ENCODE measurements at regions not wholly inside any gene's neighbourhood (a gene's known extent, or its start where the extent isn't known, plus 50 kb on each side); places are given as distances from the start of the nearest gene placed in this dataset.

GRCh38 chr4:54542540-54543041 is 115.2 kb upstream of the KIT start:
- peaks cover 0 to 2% of the 10 kb centered on the region in 2 donors for H3K4me1 ChIP-seq (replicated peaks in 1 of 2)
- no peak overlapping the region for H3K4me3 ChIP-seq
- no peak overlapping the region for H3K27ac ChIP-seq
- in situ Hi-C loops (cut with MboI; ENCODE audit: low pct_unique_long_range_greater_than_20kb in 2 of 9, low sequenced_read_pairs in 9 of 9, unreplicated experiment in 9 of 9): no loop called here
- ATAC-seq (replicated peaks in 6 of 8): no peak
- WGBS, 10 experiments: 40 to 96% (median 74%) methylated on average over 1 to 6 of the region's 6 CpGs; no CpG with 5 or more reads in 2 of the 10 experiments

- in situ Hi-C loops (cut with MboI; ENCODE audit: low pct_unique_long_range_greater_than_20kb in 2 of 9, low sequenced_read_pairs in 9 of 9, unreplicated experiment in 9 of 9): no loop called here
- peaks cover 0 to 2% of the 10 kb centered on the region in 2 donors for H3K4me1 ChIP-seq (replicated peaks in 1 of 2)
- ATAC-seq (replicated peaks in 6 of 8): no peak
- 0 to 100% (median 100%) methylated on average over 1 to 3 of the region's 3 CpGs; no CpG with 5 or more reads in 2 of the 10 experiments for WGBS, 10 experiments
- no peak overlapping the region for H3K27ac ChIP-seq
- H3K4me3 ChIP-seq: no peak overlapping the region
These were observed 114.5 kb upstream of the KIT start for GRCh38 chr4:54543088-54543795.

GRCh38 chr4:54545663-54546424 is 111.9 kb upstream of the KIT start:
- no peak for ATAC-seq (replicated peaks in 6 of 8)
- H3K4me1 ChIP-seq (replicated peaks in 1 of 2): no peaks in the 10 kb centered on the region
- 61 to 100% (median 80%) methylated on average over 1 to 4 of the region's 4 CpGs; no CpG with 5 or more reads in 3 of the 10 experiments for WGBS, 10 experiments
- H3K4me3 ChIP-seq: no peak overlapping the region
- in situ Hi-C loops (cut with MboI; ENCODE audit: low pct_unique_long_range_greater_than_20kb in 2 of 9, low sequenced_read_pairs in 9 of 9, unreplicated experiment in 9 of 9): no loop called here
- no peak overlapping the region for H3K27ac ChIP-seq

- peak in 2 of 8 experiments; percentile 33 to 71 for ATAC-seq (replicated peaks in 6 of 8)
- Histone ChIP-seq H3K4me3 (no peak overlapping the region), H3K27ac (no peak overlapping the region), H3K4me1 (replicated peaks in 1 of 2) (no peaks in the 10 kb centered on the region)
- in situ Hi-C loops (cut with MboI; ENCODE audit: low pct_unique_long_range_greater_than_20kb in 2 of 9, low sequenced_read_pairs in 9 of 9, unreplicated experiment in 9 of 9): no loop called here
- 33 to 100% (median 65%) methylated on average over 1 to 5 of the region's 7 CpGs for WGBS, 10 experiments
These were observed 110.3 kb upstream of the KIT start for GRCh38 chr4:54547299-54548097.

GRCh38 chr4:54548098-54548620 is 109.6 kb upstream of the KIT start:
- 20 to 93% (median 63%) methylated on average over 2 to 3 of the region's 3 CpGs; no CpG with 5 or more reads in 4 of the 10 experiments for WGBS, 10 experiments
- Histone ChIP-seq H3K4me1 (replicated peaks in 1 of 2) (no peaks in the 10 kb centered on the region), H3K27ac (no peak overlapping the region), H3K4me3 (no peak overlapping the region)
- in situ Hi-C loops (cut with MboI; ENCODE audit: low pct_unique_long_range_greater_than_20kb in 2 of 9, low sequenced_read_pairs in 9 of 9, unreplicated experiment in 9 of 9): no loop called here
- peak in 1 of 8 experiments; percentile 38 for ATAC-seq (replicated peaks in 6 of 8)

- WGBS, 10 experiments: 92 to 100% (median 100%) methylated on average over 1 to 5 of the region's 9 CpGs; no CpG with 5 or more reads in 4 of the 10 experiments
These were observed 108.8 kb upstream of the KIT start for GRCh38 chr4:54548831-54549460.

GRCh38 chr4:54550395-54551171 is 107.2 kb upstream of the KIT start:
- H3K4me3 ChIP-seq: no peak overlapping the region
- in situ Hi-C loops (cut with MboI; ENCODE audit: low pct_unique_long_range_greater_than_20kb in 2 of 9, low sequenced_read_pairs in 9 of 9, unreplicated experiment in 9 of 9): no loop called here
- WGBS, 10 experiments: 35 to 83% (median 55%) methylated on average over 3 to 8 of the region's 8 CpGs; no CpG with 5 or more reads in 1 of the 10 experiments
- H3K4me1 ChIP-seq (replicated peaks in 1 of 2): no peaks in the 10 kb centered on the region
- H3K27ac ChIP-seq: no peak overlapping the region
- no peak for ATAC-seq (replicated peaks in 6 of 8)

More at GRCh38 chr4:54548831-54549460, 108.8 kb upstream of the KIT start:
- Histone ChIP-seq H3K4me3 (no peak overlapping the region), H3K27ac (no peak overlapping the region), H3K4me1 (replicated peaks in 1 of 2) (no peaks in the 10 kb centered on the region)
- in situ Hi-C loops (cut with MboI; ENCODE audit: low pct_unique_long_range_greater_than_20kb in 2 of 9, low sequenced_read_pairs in 9 of 9, unreplicated experiment in 9 of 9): no loop called here
- ATAC-seq (replicated peaks in 6 of 8): no peak

- Histone ChIP-seq H3K4me3 (no peak overlapping the region), H3K4me1 (replicated peaks in 1 of 2) (no peaks in the 10 kb centered on the region), H3K27ac (no peak overlapping the region)
- 39 to 100% (median 73%) methylated on average over 1 to 5 of the region's 5 CpGs; no CpG with 5 or more reads in 1 of the 10 experiments for WGBS, 10 experiments
- peak in 1 of 8 experiments; percentile 37 for ATAC-seq (replicated peaks in 6 of 8)
- in situ Hi-C loops (cut with MboI; ENCODE audit: low pct_unique_long_range_greater_than_20kb in 2 of 9, low sequenced_read_pairs in 9 of 9, unreplicated experiment in 9 of 9): no loop called here
These were observed 104.8 kb upstream of the KIT start for GRCh38 chr4:54553001-54553400.

- Histone ChIP-seq H3K4me1 (replicated peaks in 1 of 2) (no peaks in the 10 kb centered on the region), H3K27ac (no peak overlapping the region), H3K4me3 (no peak overlapping the region)
- 47 to 94% (median 81%) methylated on average over 2 to 7 of the region's 9 CpGs; no CpG with 5 or more reads in 2 of the 10 experiments for WGBS, 10 experiments
- ATAC-seq (replicated peaks in 6 of 8): no peak
- in situ Hi-C loops (cut with MboI; ENCODE audit: low pct_unique_long_range_greater_than_20kb in 2 of 9, low sequenced_read_pairs in 9 of 9, unreplicated experiment in 9 of 9): no loop called here
These were observed 103.3 kb upstream of the KIT start for GRCh38 chr4:54554339-54554990.

- in situ Hi-C loops (cut with MboI; ENCODE audit: low pct_unique_long_range_greater_than_20kb in 2 of 9, low sequenced_read_pairs in 9 of 9, unreplicated experiment in 9 of 9): no loop called here
- no peak for ATAC-seq (replicated peaks in 6 of 8)
- H3K27ac ChIP-seq: no peak overlapping the region
- WGBS, 10 experiments: 64 to 100% (median 100%) methylated on average over 1 of the region's 1 CpG; no CpG with 5 or more reads in 5 of the 10 experiments
- no peak overlapping the region for H3K4me3 ChIP-seq
- no peaks in the 10 kb centered on the region for H3K4me1 ChIP-seq (replicated peaks in 1 of 2)
These were observed 101.7 kb upstream of the KIT start for GRCh38 chr4:54556051-54556450.

GRCh38 chr4:54556587-54556986 is 101.2 kb upstream of the KIT start:
- no peak overlapping the region for H3K27ac ChIP-seq
- H3K4me3 ChIP-seq: no peak overlapping the region
- WGBS, 10 experiments: 42 to 100% (median 85%) methylated on average over 1 to 3 of the region's 3 CpGs; no CpG with 5 or more reads in 2 of the 10 experiments
- in situ Hi-C loops (cut with MboI; ENCODE audit: low pct_unique_long_range_greater_than_20kb in 2 of 9, low sequenced_read_pairs in 9 of 9, unreplicated experiment in 9 of 9): no loop called here
- ATAC-seq (replicated peaks in 6 of 8): no peak
- H3K4me1 ChIP-seq (replicated peaks in 1 of 2): no peaks in the 10 kb centered on the region

All from motor neuron (in vitro differentiated cells).